ENCODE measurements at regions not wholly inside any gene's neighbourhood (a gene's known extent, or its start where the extent isn't known, plus 50 kb on each side); places are given as distances from the start of the nearest gene placed in this dataset.

DNA sequence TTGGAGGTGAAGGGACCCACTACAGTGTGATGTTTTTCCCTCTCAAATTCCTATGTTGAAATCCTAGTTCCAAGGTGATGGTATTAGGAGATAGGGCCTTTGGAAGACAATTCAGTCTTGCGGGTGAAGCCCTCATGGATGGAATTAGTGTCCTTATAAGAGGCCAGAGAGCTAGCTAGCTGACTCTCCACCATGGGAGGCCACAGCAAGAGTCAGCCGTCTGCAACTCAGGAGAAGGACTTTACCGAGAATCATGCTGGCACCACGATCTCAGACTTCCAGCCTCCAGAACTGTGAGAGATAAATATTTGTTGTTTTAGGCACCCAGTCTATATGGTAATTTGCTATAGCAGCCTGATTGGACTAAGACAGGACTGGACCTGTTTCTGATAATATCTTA lies 461.4 kb downstream of the TSN start:
- TF ChIP-seq EZH2phosphoT487 (IDR thresholded peaks at IDR 0.05; ENCODE audit: insufficient read depth, low read depth) (no peak), EZH2 (IDR thresholded peaks at IDR 0.05; ENCODE audit: insufficient read depth, poor library complexity, severe bottlenecking) (no peak)
